HG03066 (cell line): ENCODE measurements at regions not wholly inside any gene's neighbourhood (a gene's known extent, or its start where the extent isn't known, plus 50 kb on each side); places are given as distances from the start of the nearest gene placed in this dataset.

Experiments
- ATAC-seq: cut with Tn5 transposase; IDR thresholded peaks from one replicate; pipeline ENCODE4 v1.9.1; 2021; ENCODE audit warnings: low read depth; ENCODE audit not compliant: unreplicated experiment

- no peak for ATAC-seq
Measured at GRCh38 chr1:216927633-216928032, 204.4 kb upstream of the ESRRG start.

- no peak for ATAC-seq
Measured at GRCh38 chr1:216926720-216927510, 203.7 kb upstream of the ESRRG start.

- ATAC-seq = no peak
Measured at GRCh38 chr1:216925962-216926625, 202.9 kb upstream of the ESRRG start.

GRCh38 chr1:216924732-216925131 is 201.5 kb upstream of the ESRRG start:
- no peak for ATAC-seq

- ATAC-seq = no peak
Measured at GRCh38 chr1:216923601-216924000, 200.4 kb upstream of the ESRRG start.

GRCh38 chr1:216922406-216922805 is 199.2 kb upstream of the ESRRG start:
- ATAC-seq = no peak

- no peak for ATAC-seq
Measured at GRCh38 chr1:216921866-216922265, 198.6 kb upstream of the ESRRG start.

- ATAC-seq = no peak
Measured at GRCh38 chr1:216919060-216919970, 196.1 kb upstream of the ESRRG start.

- ATAC-seq = no peak
Measured at GRCh38 chr1:216916890-216917438, 193.7 kb upstream of the ESRRG start.

GRCh38 chr1:216914974-216915373 is 191.7 kb upstream of the ESRRG start:
- ATAC-seq = no peak

GRCh38 chr1:216913976-216914375 is 190.7 kb upstream of the ESRRG start:
- no peak for ATAC-seq

- ATAC-seq = no peak
Measured at GRCh38 chr1:216910081-216910840, 187.0 kb upstream of the ESRRG start.

- no peak for ATAC-seq
Measured at GRCh38 chr1:216908126-216908525, 184.9 kb upstream of the ESRRG start.

GRCh38 chr1:216907100-216907499 is 183.9 kb upstream of the ESRRG start:
- no peak for ATAC-seq

GRCh38 chr1:216905781-216906180 is 182.6 kb upstream of the ESRRG start:
- no peak for ATAC-seq

GRCh38 chr1:216905137-216905536 is 181.9 kb upstream of the ESRRG start:
- no peak for ATAC-seq

GRCh38 chr1:216904471-216904870 is 181.2 kb upstream of the ESRRG start:
- no peak for ATAC-seq

GRCh38 chr1:216903382-216903740 is 180.1 kb upstream of the ESRRG start:
- no peak for ATAC-seq

- ATAC-seq = no peak
Measured at GRCh38 chr1:216902669-216903381, 179.6 kb upstream of the ESRRG start.
